ENCODE measurements at regions not wholly inside any gene's neighbourhood (a gene's known extent, or its start where the extent isn't known, plus 50 kb on each side); places are given as distances from the start of the nearest gene placed in this dataset.

DNA sequence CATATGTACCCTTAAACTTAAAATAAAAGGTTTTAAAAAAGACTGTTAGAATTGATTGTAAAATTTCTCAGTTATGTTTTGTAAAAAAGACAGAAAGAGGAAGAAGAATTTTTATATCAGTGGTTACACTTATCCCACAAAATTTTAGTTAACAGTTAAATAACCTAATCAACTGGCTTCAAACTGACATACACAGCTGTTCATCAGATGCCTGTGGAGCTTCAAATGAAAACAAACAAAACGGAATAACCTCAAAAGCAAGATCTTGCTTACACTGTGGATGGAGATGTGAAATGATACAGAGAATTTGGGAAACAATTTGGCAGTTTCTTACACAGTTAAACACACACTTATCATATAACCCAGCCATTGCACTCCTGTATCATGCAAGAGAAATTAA is 521.0 kb downstream of the ETS1 start:
- TF ChIP-seq, protein P1, sequence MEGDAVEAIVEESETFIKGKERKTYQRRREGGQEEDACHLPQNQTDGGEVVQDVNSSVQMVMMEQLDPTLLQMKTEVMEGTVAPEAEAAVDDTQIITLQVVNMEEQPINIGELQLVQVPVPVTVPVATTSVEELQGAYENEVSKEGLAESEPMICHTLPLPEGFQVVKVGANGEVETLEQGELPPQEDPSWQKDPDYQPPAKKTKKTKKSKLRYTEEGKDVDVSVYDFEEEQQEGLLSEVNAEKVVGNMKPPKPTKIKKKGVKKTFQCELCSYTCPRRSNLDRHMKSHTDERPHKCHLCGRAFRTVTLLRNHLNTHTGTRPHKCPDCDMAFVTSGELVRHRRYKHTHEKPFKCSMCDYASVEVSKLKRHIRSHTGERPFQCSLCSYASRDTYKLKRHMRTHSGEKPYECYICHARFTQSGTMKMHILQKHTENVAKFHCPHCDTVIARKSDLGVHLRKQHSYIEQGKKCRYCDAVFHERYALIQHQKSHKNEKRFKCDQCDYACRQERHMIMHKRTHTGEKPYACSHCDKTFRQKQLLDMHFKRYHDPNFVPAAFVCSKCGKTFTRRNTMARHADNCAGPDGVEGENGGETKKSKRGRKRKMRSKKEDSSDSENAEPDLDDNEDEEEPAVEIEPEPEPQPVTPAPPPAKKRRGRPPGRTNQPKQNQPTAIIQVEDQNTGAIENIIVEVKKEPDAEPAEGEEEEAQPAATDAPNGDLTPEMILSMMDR (IDR thresholded peaks at IDR 0.05) = no peak
- Histone ChIP-seq H3K27me3 (no peaks in the 10 kb centered on the region), H3K4me1 (peaks cover 3 to 4% of the 10 kb centered on the region in 2 donors), H3K36me3 (no peaks in the 10 kb centered on the region), H3K4me3 (no peak overlapping the region), H3K27ac (no peak overlapping the region), H3K9me3 (peaks cover 0 to 4% of the 10 kb centered on the region in 2 donors)
- no peak for DNase-seq (ENCODE audit: low spot score in 2 of 2)
- intact Hi-C loops (cut with DNase I) = no loop called here

- H3K4me3 ChIP-seq = no peak overlapping the region
- intact Hi-C loops (cut with DNase I) = no loop called here
- no peaks in the 10 kb centered on the region for H3K27me3 ChIP-seq
- H3K4me1 ChIP-seq = peaks cover 15 to 17% of the 10 kb centered on the region in 2 donors
- peaks cover 0 to 4% of the 10 kb centered on the region in 2 donors for H3K9me3 ChIP-seq
- no peaks in the 10 kb centered on the region for H3K36me3 ChIP-seq
- H3K27ac ChIP-seq = peak overlapping the region; percentile 83 to 84
- no peak for DNase-seq (ENCODE audit: low spot score in 2 of 2)
- TF ChIP-seq, protein P1 (IDR thresholded peaks at IDR 0.05) = no peak
These were observed 526.0 kb downstream of the ETS1 start for GRCh38 chr11:128061281-128061871.

- peak overlapping the region; percentile 83 to 84 for H3K27ac ChIP-seq
- no peaks in the 10 kb centered on the region for H3K36me3 ChIP-seq
- intact Hi-C loops (cut with DNase I) = loop anchor here (10.0 kb wide), 1 partner anchor 406 kb away; no protein-coding TSS in a partner anchor
- peaks cover 16 to 19% of the 10 kb centered on the region in 2 donors for H3K4me1 ChIP-seq
- H3K27me3 ChIP-seq = no peaks in the 10 kb centered on the region
- TF ChIP-seq, protein P1 (IDR thresholded peaks at IDR 0.05) = no peak
- peaks cover 0 to 1% of the 10 kb centered on the region in 2 donors for H3K9me3 ChIP-seq
- no peak overlapping the region for H3K4me3 ChIP-seq
- no peak for DNase-seq (ENCODE audit: low spot score in 2 of 2)
These were observed 528.7 kb downstream of the ETS1 start for GRCh38 chr11:128058580-128059208.

DNA sequence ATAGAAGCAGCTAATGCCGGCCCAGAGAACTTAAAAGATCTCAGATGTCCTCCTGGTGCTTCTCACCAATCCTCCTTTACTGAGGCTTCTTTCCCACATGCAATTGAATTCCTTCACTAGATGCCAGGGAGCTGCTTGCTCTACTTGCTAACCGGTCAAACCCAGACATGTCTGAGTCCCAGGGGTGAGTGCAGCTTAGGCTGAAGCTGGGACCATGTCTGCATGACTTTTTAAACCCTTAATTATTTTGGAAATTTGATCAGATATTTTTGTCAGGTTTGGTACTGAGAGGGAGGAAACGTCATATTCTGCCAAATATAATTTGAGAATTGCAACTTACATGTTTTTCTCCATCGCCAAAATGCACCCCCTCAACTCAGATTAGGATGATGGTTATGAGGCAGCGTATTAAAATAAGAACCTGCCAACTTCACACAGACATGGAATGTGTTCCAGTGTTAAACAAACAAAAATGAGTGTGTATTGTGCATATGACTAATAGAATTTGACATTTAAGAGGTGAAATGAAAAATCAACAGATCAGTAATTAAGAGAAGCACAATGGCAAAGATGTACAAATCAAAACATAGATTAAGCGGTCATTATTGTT is 529.5 kb downstream of the ETS1 start:
- Histone ChIP-seq H3K27me3 (no peaks in the 10 kb centered on the region), H3K9me3 (no peaks in the 10 kb centered on the region), H3K4me1 (peaks cover 23 to 27% of the 10 kb centered on the region in 2 donors), H3K4me3 (no peak overlapping the region), H3K27ac (peak overlapping the region; percentile 83 to 84), H3K36me3 (no peaks in the 10 kb centered on the region)
- intact Hi-C loops (cut with DNase I) = loop anchor here (10.0 kb wide), 1 partner anchor 407 kb away; no protein-coding TSS in a partner anchor
- no peak for DNase-seq (ENCODE audit: low spot score in 2 of 2)
- TF ChIP-seq, protein P1 (IDR thresholded peaks at IDR 0.05) = no peak

DNA sequence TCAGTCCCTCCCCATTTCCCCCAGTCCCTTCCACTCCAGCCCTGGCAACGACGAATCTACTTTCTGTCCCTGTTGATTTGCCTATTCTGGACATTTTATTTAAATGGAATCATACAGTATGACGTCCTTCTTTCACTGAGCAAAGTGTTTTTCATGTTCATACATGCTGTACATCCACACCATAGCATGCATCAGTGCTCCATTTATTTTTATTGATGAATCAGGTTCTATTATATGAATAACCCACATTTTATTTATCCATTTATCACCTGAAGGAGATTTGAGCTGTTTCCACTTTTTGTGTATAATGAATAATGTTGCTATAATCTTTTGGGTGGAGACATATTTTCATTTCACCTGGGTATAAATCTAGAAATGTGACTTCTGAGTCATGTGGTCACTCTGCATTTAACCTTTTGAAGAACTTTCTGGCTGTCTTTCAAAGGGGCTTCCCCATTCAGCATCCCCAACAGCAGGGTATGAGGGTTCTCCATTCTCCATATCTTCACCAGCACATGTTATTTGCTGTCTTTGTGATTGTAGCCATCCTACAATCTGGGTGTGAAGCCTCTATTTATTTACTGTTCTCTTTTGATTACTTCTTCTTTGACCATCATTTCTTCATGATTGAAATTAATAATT is 531.7 kb downstream of the ETS1 start:
- TF ChIP-seq, protein P1 (IDR thresholded peaks at IDR 0.05) = no peak
- Histone ChIP-seq H3K9me3 (no peaks in the 10 kb centered on the region), H3K36me3 (no peaks in the 10 kb centered on the region), H3K4me1 (peaks cover 18 to 26% of the 10 kb centered on the region in 2 donors), H3K4me3 (no peak overlapping the region), H3K27ac (no peak overlapping the region), H3K27me3 (no peaks in the 10 kb centered on the region)
- no peak for DNase-seq (ENCODE audit: low spot score in 2 of 2)
- intact Hi-C loops (cut with DNase I) = loop anchor here (10.0 kb wide), 1 partner anchor 409 kb away; no protein-coding TSS in a partner anchor
